Neural progenitor cell (in vitro differentiated cells): ENCODE measurements at regions not wholly inside any gene's neighbourhood (a gene's known extent, or its start where the extent isn't known, plus 50 kb on each side); places are given as distances from the start of the nearest gene placed in this dataset.
A peak's percentile ranks its signal among the peaks of the same experiment; 100 is the strongest.

Source experiments
- DNase-seq: peaks from one replicate; pipeline ENCODE4 v3.0.0-alpha.2; 2016; ENCODE audit warnings: low spot score
- H2AFZ ChIP-seq: fragments of 200-600 bp; sonication (generic); replicated peaks from 2 replicates; pipeline ENCODE4 v1.6.1; 2016; ENCODE audit warnings: antibody characterized with exemption
- H3F3A ChIP-seq: fragments of 200-600 bp; sonication (generic); 2 replicates; pipeline ENCODE4 v1.6.1; 2016; ENCODE audit warnings: antibody characterized with exemption, low read depth
- H3K27ac ChIP-seq: fragments of 200-600 bp; sonication (generic); 2 replicates; pipeline ENCODE4 v1.5.1; 2016; ENCODE audit warnings: mild to moderate bottlenecking
- H3K27me3 ChIP-seq: fragments of 200-600 bp; sonication (generic); 2 replicates; pipeline ENCODE4 v1.6.1; 2016; ENCODE audit warnings: mild to moderate bottlenecking, moderate library complexity
- H3K36me3 ChIP-seq: fragments of 200-600 bp; sonication (generic); 2 replicates; pipeline ENCODE4 v1.5.1; 2016
- H3K4me1 ChIP-seq: fragments of 200-600 bp; sonication (generic); 2 replicates; pipeline ENCODE4 v1.6.1; 2016; ENCODE audit warnings: mixed run types
- H3K4me2 ChIP-seq: fragments of 200-600 bp; sonication (generic); 2 replicates; pipeline ENCODE4 v1.6.1; 2016
- H3K4me3 ChIP-seq: fragments of 200-600 bp; sonication (generic); 2 replicates; pipeline ENCODE4 v1.5.1; 2016
- H3K79me2 ChIP-seq: fragments of 200-600 bp; sonication (generic); 2 replicates; pipeline ENCODE4 v1.6.1; 2016; ENCODE audit warnings: low read depth
- H3K9ac ChIP-seq: fragments of 200-600 bp; sonication (generic); 2 replicates; pipeline ENCODE4 v1.6.1; 2016
- H3K9me3 ChIP-seq: fragments of 200-600 bp; sonication (generic); 2 replicates; pipeline ENCODE4 v1.5.1; 2016; ENCODE audit warnings: low read depth
- H4K20me1 ChIP-seq: fragments of 200-600 bp; sonication (generic); 2 replicates; pipeline ENCODE4 v1.6.1; 2016; ENCODE audit warnings: low read depth
- H3K27ac Mint-ChIP-seq: 3 replicates; pipeline ENCODE4 v1.8.0; 2021; ENCODE audit warnings: mixed read lengths
- H3K27me3 Mint-ChIP-seq: 2 replicates; pipeline ENCODE4 v1.8.0; 2022; ENCODE audit warnings: low read depth, mild to moderate bottlenecking, inconsistent platforms, moderate library complexity, mixed read lengths; ENCODE audit not compliant: insufficient read depth
- H3K36me3 Mint-ChIP-seq: 3 replicates; pipeline ENCODE4 v1.8.0; 2021; ENCODE audit warnings: mixed read lengths
- H3K4me1 Mint-ChIP-seq: 3 replicates; pipeline ENCODE4 v1.8.0; 2021; ENCODE audit warnings: mixed read lengths
- H3K4me3 Mint-ChIP-seq: 3 replicates; pipeline ENCODE4 v1.8.0; 2021; ENCODE audit warnings: mild to moderate bottlenecking, moderate library complexity, mixed read lengths
- H3K9me3 Mint-ChIP-seq: 3 replicates; pipeline ENCODE4 v1.8.0; 2020; ENCODE audit warnings: mixed read lengths
- CTCF ChIP-seq: fragments of 200-600 bp; sonication (generic); IDR thresholded peaks from 2 replicates; pipeline ENCODE4 v1.5.1; 2017; ENCODE audit warnings: antibody characterized with exemption, mild to moderate bottlenecking
- EZH2 ChIP-seq: fragments of 200-600 bp; sonication (generic); IDR thresholded peaks from 2 replicates; pipeline ENCODE4 v1.6.1; 2017; ENCODE audit warnings: antibody characterized with exemption, mild to moderate bottlenecking, moderate library complexity
- EZH2phosphoT487 ChIP-seq: fragments of 200-600 bp; sonication (generic); IDR thresholded peaks from 2 replicates; pipeline ENCODE4 v1.6.1; 2017; ENCODE audit warnings: antibody characterized with exemption

DNA sequence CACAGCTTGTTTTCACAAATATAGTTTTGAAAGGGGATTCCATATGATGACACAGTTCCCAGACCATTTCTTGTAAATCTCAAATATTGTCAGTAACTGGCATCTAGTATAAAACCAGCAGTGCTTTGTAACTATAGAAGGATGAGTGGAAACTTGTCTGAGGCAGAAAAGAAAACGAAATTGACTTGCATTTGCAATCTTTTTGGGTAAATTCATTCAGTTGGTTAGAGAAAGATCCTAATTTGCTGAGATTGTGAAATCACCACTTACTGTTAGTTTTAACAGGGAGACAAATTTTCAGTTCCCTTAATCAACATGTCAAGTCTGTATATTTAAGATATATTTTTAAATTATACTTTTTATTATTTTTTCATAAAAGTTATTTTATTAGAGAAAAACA, 71.5 kb upstream of the VEGFC start:
- H3K4me2 ChIP-seq, result no peak overlapping the region
- no peaks in the 10 kb centered on the region for H3K9me3 ChIP-seq
- H3K79me2 ChIP-seq, result no peaks in the 10 kb centered on the region
- no peaks in the 10 kb centered on the region for H3K36me3 Mint-ChIP-seq
- H3K4me3 Mint-ChIP-seq, result no peak overlapping the region
- H3K9me3 Mint-ChIP-seq, result peaks cover 3% of the 10 kb centered on the region
- no peak overlapping the region for H3K9ac ChIP-seq
- TF ChIP-seq EZH2 (no peak), CTCF (no peak), EZH2phosphoT487 (no peak)
- H3K27ac ChIP-seq, result no peak overlapping the region
- no peaks in the 10 kb centered on the region for H3K36me3 ChIP-seq
- no peak overlapping the region for H3K27ac Mint-ChIP-seq
- H3K4me1 ChIP-seq, result no peaks in the 10 kb centered on the region
- H3K27me3 Mint-ChIP-seq, result no peaks in the 10 kb centered on the region
- no peaks in the 10 kb centered on the region for H4K20me1 ChIP-seq
- no peaks in the 10 kb centered on the region for H3F3A ChIP-seq
- peak overlapping the region; percentile 30 for H2AFZ ChIP-seq
- H3K27me3 ChIP-seq, result no peaks in the 10 kb centered on the region
- no peak overlapping the region for H3K4me3 ChIP-seq
- DNase-seq, result no peak
- peaks cover under 1% of the 10 kb centered on the region for H3K4me1 Mint-ChIP-seq

DNA sequence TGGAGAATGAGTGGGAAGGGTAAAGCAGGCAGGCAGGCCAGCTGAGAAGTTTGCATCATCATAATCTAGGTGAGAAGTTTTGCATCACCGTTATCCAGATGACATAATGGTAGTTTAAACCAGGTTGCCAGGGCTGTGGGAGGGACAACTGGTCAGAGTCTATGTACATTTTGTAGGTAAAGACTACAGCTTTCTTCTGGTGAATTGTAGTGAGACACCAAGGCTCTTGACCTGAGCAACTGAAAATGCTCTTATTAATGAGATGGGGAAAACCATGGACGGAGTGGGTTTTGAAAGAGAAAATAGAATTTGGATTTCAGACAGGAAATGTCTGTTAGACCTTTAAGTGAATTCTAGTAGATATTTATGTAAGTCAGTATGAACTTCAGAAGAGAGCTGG, 76.0 kb upstream of the VEGFC start:
- Histone ChIP-seq H3K4me3 (no peak overlapping the region), H3K27ac (no peak overlapping the region), H4K20me1 (no peaks in the 10 kb centered on the region), H3F3A (no peaks in the 10 kb centered on the region), H3K27me3 (no peaks in the 10 kb centered on the region), H3K79me2 (no peaks in the 10 kb centered on the region), H3K9ac (no peak overlapping the region), H2AFZ (no peak overlapping the region), H3K36me3 (no peaks in the 10 kb centered on the region), H3K4me1 (no peaks in the 10 kb centered on the region), H3K9me3 (no peaks in the 10 kb centered on the region), H3K4me2 (no peak overlapping the region)
- TF ChIP-seq CTCF (no peak), EZH2 (no peak), EZH2phosphoT487 (no peak)
- Mint-ChIP-seq H3K9me3 (peaks cover 4% of the 10 kb centered on the region), H3K36me3 (no peaks in the 10 kb centered on the region), H3K27ac (no peak overlapping the region), H3K4me3 (no peak overlapping the region), H3K4me1 (no peaks in the 10 kb centered on the region), H3K27me3 (no peaks in the 10 kb centered on the region)
- DNase-seq, result no peak

- H3K4me1 Mint-ChIP-seq, result peaks cover 9% of the 10 kb centered on the region
- Histone ChIP-seq H3F3A (no peaks in the 10 kb centered on the region), H2AFZ (no peak overlapping the region), H3K9me3 (no peaks in the 10 kb centered on the region), H3K27ac (no peak overlapping the region), H3K4me2 (no peak overlapping the region), H3K9ac (no peak overlapping the region), H3K79me2 (no peaks in the 10 kb centered on the region), H3K4me1 (peaks cover 6% of the 10 kb centered on the region), H4K20me1 (no peaks in the 10 kb centered on the region), H3K4me3 (no peak overlapping the region), H3K36me3 (no peaks in the 10 kb centered on the region), H3K27me3 (no peaks in the 10 kb centered on the region)
- no peak overlapping the region for H3K4me3 Mint-ChIP-seq
- TF ChIP-seq EZH2 (no peak), EZH2phosphoT487 (no peak), CTCF (no peak)
- H3K36me3 Mint-ChIP-seq, result no peaks in the 10 kb centered on the region
- no peaks in the 10 kb centered on the region for H3K27me3 Mint-ChIP-seq
- DNase-seq, result no peak
- peaks cover 6% of the 10 kb centered on the region for H3K9me3 Mint-ChIP-seq
- no peak overlapping the region for H3K27ac Mint-ChIP-seq
These were observed 79.7 kb upstream of the VEGFC start for GRCh38 chr4:176872461-176872860.
